ENCODE measurements at regions not wholly inside any gene's neighbourhood (a gene's known extent, or its start where the extent isn't known, plus 50 kb on each side); places are given as distances from the start of the nearest gene placed in this dataset.

GRCh38 chr9:20031836-20032235 is 243.0 kb upstream of the SLC24A2 start:
- H3K4me1 ChIP-seq (ENCODE audit: insufficient read depth, low read length): no peaks in the 10 kb centered on the region
- H3K9me3 ChIP-seq (ENCODE audit: control insufficient read depth in 1 of 2, insufficient read depth in 1 of 2, low read length in 2 of 2): no peaks in the 10 kb centered on the region
- TF ChIP-seq, protein P1, sequence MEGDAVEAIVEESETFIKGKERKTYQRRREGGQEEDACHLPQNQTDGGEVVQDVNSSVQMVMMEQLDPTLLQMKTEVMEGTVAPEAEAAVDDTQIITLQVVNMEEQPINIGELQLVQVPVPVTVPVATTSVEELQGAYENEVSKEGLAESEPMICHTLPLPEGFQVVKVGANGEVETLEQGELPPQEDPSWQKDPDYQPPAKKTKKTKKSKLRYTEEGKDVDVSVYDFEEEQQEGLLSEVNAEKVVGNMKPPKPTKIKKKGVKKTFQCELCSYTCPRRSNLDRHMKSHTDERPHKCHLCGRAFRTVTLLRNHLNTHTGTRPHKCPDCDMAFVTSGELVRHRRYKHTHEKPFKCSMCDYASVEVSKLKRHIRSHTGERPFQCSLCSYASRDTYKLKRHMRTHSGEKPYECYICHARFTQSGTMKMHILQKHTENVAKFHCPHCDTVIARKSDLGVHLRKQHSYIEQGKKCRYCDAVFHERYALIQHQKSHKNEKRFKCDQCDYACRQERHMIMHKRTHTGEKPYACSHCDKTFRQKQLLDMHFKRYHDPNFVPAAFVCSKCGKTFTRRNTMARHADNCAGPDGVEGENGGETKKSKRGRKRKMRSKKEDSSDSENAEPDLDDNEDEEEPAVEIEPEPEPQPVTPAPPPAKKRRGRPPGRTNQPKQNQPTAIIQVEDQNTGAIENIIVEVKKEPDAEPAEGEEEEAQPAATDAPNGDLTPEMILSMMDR (IDR thresholded peaks at IDR 0.05): no peak
- H3K27ac Mint-ChIP-seq: no peak overlapping the region
- no peak for ATAC-seq (ENCODE audit: poor library complexity)
- intact Hi-C loops (cut with DNase I, micrococcal nuclease): no loop called here
- no peak overlapping the region for H3K27ac ChIP-seq (ENCODE audit: low read depth in 1 of 2, low read length in 2 of 2)
- CTCF ChIA-PET: no interaction called here
- H3K27me3 Mint-ChIP-seq: no peaks in the 10 kb centered on the region
- H3K36me3 Mint-ChIP-seq (ENCODE audit: low read depth): no peaks in the 10 kb centered on the region
- no peak overlapping the region for H3K4me3 Mint-ChIP-seq
- POLR2A ChIA-PET: no interaction called here
- H3K4me3 ChIP-seq (ENCODE audit: low read length): no peak overlapping the region
- H3K27me3 ChIP-seq (ENCODE audit: control insufficient read depth in 1 of 2, insufficient read depth in 2 of 2, low read length in 2 of 2): no peaks in the 10 kb centered on the region
- H3K36me3 ChIP-seq (ENCODE audit: insufficient read depth, low read length): no peaks in the 10 kb centered on the region
- H3K4me1 Mint-ChIP-seq (ENCODE audit: low read depth): no peaks in the 10 kb centered on the region
- DNase-seq: no peak
- H3K9me3 Mint-ChIP-seq: no peaks in the 10 kb centered on the region

DNA sequence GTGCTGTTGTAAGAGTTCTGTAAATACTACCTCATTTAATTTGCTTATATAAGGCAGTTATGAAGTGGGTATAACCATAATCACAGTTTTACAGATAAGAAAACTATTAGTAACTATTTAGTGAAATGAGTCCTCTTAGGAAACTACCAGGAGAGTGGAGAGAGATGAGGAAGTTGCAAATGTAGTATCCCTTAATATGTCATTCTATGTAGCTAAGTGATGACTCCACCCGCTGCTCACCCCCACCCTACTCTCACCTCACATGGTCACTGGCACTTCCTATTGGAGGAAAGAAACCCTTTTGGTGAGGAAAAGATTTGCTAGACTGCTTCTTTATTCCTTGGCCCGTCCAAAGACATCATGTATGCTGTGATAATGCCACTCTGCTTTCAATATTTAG is 241.8 kb upstream of the SLC24A2 start:
- POLR2A ChIA-PET: no interaction called here
- H3K4me3 Mint-ChIP-seq: no peak overlapping the region

GRCh38 chr9:20030221-20030620 is 241.4 kb upstream of the SLC24A2 start:
- no peaks in the 10 kb centered on the region for H3K9me3 Mint-ChIP-seq
- Histone ChIP-seq H3K9me3 (ENCODE audit: control insufficient read depth in 1 of 2, insufficient read depth in 1 of 2, low read length in 2 of 2) (no peaks in the 10 kb centered on the region), H3K27me3 (ENCODE audit: control insufficient read depth in 1 of 2, insufficient read depth in 2 of 2, low read length in 2 of 2) (no peaks in the 10 kb centered on the region), H3K36me3 (ENCODE audit: insufficient read depth, low read length) (no peaks in the 10 kb centered on the region), H3K27ac (ENCODE audit: low read depth in 1 of 2, low read length in 2 of 2) (no peak overlapping the region), H3K4me1 (ENCODE audit: insufficient read depth, low read length) (no peaks in the 10 kb centered on the region), H3K4me3 (ENCODE audit: low read length) (no peak overlapping the region)
- H3K27me3 Mint-ChIP-seq: no peaks in the 10 kb centered on the region
- ChIA-PET CTCF (no interaction called here), POLR2A (no interaction called here)
- DNase-seq (no peak), ATAC-seq (ENCODE audit: poor library complexity) (no peak)
- intact Hi-C loops (cut with DNase I, micrococcal nuclease): no loop called here
- no peak overlapping the region for H3K27ac Mint-ChIP-seq
- no peaks in the 10 kb centered on the region for H3K4me1 Mint-ChIP-seq (ENCODE audit: low read depth)
- TF ChIP-seq, protein P1 (IDR thresholded peaks at IDR 0.05): no peak
- no peak overlapping the region for H3K4me3 Mint-ChIP-seq
- H3K36me3 Mint-ChIP-seq (ENCODE audit: low read depth): no peaks in the 10 kb centered on the region

More for the DNA sequence above, 241.8 kb upstream of the SLC24A2 start:
- no peaks in the 10 kb centered on the region for H3K27me3 Mint-ChIP-seq
- H3K4me1 ChIP-seq (ENCODE audit: insufficient read depth, low read length): no peaks in the 10 kb centered on the region
- H3K36me3 Mint-ChIP-seq (ENCODE audit: low read depth): no peaks in the 10 kb centered on the region
- TF ChIP-seq, protein P1 (IDR thresholded peaks at IDR 0.05): no peak
- H3K9me3 Mint-ChIP-seq: no peaks in the 10 kb centered on the region
- H3K36me3 ChIP-seq (ENCODE audit: insufficient read depth, low read length): no peaks in the 10 kb centered on the region
- H3K27me3 ChIP-seq (ENCODE audit: control insufficient read depth in 1 of 2, insufficient read depth in 2 of 2, low read length in 2 of 2): no peaks in the 10 kb centered on the region
- no peak overlapping the region for H3K27ac Mint-ChIP-seq
- no peaks in the 10 kb centered on the region for H3K9me3 ChIP-seq (ENCODE audit: control insufficient read depth in 1 of 2, insufficient read depth in 1 of 2, low read length in 2 of 2)
- no peak overlapping the region for H3K27ac ChIP-seq (ENCODE audit: low read depth in 1 of 2, low read length in 2 of 2)
- no peak overlapping the region for H3K4me3 ChIP-seq (ENCODE audit: low read length)
- no peak for ATAC-seq (ENCODE audit: poor library complexity)
- DNase-seq: no peak
- CTCF ChIA-PET: no interaction called here
- no peaks in the 10 kb centered on the region for H3K4me1 Mint-ChIP-seq (ENCODE audit: low read depth)
- intact Hi-C loops (cut with DNase I, micrococcal nuclease): no loop called here
